HCT116 (cell line): ENCODE measurements at regions not wholly inside any gene's neighbourhood (a gene's known extent, or its start where the extent isn't known, plus 50 kb on each side); places are given as distances from the start of the nearest gene placed in this dataset.

Experiments used
- CTCF ChIP-seq, 3 experiments: fragments of 200-600 bp in 1 of 3; sonication (generic) in 1 of 3; IDR thresholded peaks in 2 of 3; conservative IDR thresholded peaks in 1 of 3; 2 replicates each; pipeline ENCODE4 v1.5.1; 2012 to 2017; ENCODE audit warnings: low read depth in 2 of 3, low read length in 2 of 3, antibody characterized with exemption in 1 of 3, borderline replicate concordance in 1 of 3, control low read depth in 1 of 3, mild to moderate bottlenecking in 1 of 3, mixed read lengths in 1 of 3, mixed run types in 1 of 3, moderate library complexity in 1 of 3; ENCODE audit not compliant: insufficient read depth in 1 of 3
- EZH2 ChIP-seq: fragments of 200-600 bp; sonication (generic); IDR thresholded peaks from 2 replicates; pipeline ENCODE4 v1.6.1; 2017; ENCODE audit warnings: antibody characterized with exemption, mixed run types
- POLR2AphosphoS5 ChIP-seq: IDR thresholded peaks from 2 replicates; pipeline ENCODE4 v1.6.1; 2011; ENCODE audit warnings: mild to moderate bottlenecking, low read depth, low read length, moderate library complexity
- SIN3A ChIP-seq: IDR thresholded peaks from 2 replicates; pipeline ENCODE4 v1.6.1; 2012; ENCODE audit warnings: low read depth
- SP1 ChIP-seq: IDR thresholded peaks from 2 replicates; pipeline ENCODE4 v1.6.1; 2012; ENCODE audit warnings: low read depth
- SRF ChIP-seq: IDR thresholded peaks from 2 replicates; pipeline ENCODE4 v1.6.1; 2012; ENCODE audit warnings: low read depth

DNA sequence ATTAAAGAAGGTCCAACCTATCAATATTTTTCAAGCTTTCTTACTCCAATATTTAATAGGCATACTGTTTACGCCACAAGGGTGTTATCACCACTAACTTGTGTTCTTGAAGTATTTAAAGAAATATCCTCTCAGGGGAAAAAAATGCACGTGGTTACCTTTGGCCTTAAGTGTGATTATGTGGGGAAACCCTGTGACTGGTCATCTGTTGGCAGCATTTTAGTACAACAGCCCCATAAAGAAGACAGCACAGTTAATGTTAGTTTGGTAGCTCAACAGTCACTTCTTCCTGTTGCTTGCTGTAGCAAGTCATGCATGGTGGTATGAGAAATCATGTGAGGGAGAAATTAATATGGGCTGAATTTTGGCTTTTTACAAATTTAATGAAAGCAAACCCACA is 1021.5 kb upstream of the TMEM132C start:
- no peak for TF ChIP-seq SIN3A
- TF ChIP-seq POLR2AphosphoS5, result no peak
- TF ChIP-seq EZH2, result no peak
- no peak for TF ChIP-seq CTCF (IDR thresholded peaks at IDR 0.05 in 2 of 3, conservative IDR thresholded peaks at IDR 0.05 in 1 of 3; ENCODE audit: borderline replicate concordance in 1 of 3, insufficient read depth in 1 of 3, low read depth in 2 of 3, low read length in 2 of 3)
- TF ChIP-seq SP1, result no peak
- TF ChIP-seq SRF, result no peak
